ENCODE measurements at regions not wholly inside any gene's neighbourhood (a gene's known extent, or its start where the extent isn't known, plus 50 kb on each side); places are given as distances from the start of the nearest gene placed in this dataset.

DNA sequence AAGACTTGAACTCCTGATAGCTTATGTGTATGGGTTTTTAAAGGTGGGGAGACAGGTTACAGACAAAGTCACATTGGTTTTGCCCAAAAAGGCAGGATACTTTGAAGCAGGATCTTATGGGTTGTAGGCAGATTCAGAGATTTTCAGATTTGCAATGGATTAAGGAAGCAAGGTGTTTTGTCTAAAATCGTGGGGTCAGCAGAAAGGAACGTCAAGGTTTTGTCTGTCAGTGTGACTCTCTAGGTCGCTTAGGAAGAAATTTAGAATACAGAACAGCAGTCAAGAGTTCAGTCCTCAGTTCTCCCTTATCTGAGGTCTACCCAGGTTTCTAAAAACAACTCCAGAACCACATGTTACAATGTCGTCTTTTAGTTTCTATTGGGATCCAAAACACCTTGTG lies 361.0 kb downstream of the SQOR start:
- TF ChIP-seq NFYB (CRISPR knock-in tag; conservative IDR thresholded peaks at IDR 0.05; ENCODE audit: low read depth) (no peak), SMAD4 (CRISPR knock-in tag; IDR thresholded peaks at IDR 0.05) (no peak), MYBL2 (CRISPR knock-in tag; IDR thresholded peaks at IDR 0.05) (no peak)
- TF ChIP-seq, protein P1, sequence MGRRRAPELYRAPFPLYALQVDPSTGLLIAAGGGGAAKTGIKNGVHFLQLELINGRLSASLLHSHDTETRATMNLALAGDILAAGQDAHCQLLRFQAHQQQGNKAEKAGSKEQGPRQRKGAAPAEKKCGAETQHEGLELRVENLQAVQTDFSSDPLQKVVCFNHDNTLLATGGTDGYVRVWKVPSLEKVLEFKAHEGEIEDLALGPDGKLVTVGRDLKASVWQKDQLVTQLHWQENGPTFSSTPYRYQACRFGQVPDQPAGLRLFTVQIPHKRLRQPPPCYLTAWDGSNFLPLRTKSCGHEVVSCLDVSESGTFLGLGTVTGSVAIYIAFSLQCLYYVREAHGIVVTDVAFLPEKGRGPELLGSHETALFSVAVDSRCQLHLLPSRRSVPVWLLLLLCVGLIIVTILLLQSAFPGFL (CRISPR knock-in tag; IDR thresholded peaks at IDR 0.05; ENCODE audit: borderline replicate concordance) = no peak
- TF ChIP-seq, protein P2, sequence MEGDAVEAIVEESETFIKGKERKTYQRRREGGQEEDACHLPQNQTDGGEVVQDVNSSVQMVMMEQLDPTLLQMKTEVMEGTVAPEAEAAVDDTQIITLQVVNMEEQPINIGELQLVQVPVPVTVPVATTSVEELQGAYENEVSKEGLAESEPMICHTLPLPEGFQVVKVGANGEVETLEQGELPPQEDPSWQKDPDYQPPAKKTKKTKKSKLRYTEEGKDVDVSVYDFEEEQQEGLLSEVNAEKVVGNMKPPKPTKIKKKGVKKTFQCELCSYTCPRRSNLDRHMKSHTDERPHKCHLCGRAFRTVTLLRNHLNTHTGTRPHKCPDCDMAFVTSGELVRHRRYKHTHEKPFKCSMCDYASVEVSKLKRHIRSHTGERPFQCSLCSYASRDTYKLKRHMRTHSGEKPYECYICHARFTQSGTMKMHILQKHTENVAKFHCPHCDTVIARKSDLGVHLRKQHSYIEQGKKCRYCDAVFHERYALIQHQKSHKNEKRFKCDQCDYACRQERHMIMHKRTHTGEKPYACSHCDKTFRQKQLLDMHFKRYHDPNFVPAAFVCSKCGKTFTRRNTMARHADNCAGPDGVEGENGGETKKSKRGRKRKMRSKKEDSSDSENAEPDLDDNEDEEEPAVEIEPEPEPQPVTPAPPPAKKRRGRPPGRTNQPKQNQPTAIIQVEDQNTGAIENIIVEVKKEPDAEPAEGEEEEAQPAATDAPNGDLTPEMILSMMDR (IDR thresholded peaks at IDR 0.05) = no peak
- TF ChIP-seq, protein P3, sequence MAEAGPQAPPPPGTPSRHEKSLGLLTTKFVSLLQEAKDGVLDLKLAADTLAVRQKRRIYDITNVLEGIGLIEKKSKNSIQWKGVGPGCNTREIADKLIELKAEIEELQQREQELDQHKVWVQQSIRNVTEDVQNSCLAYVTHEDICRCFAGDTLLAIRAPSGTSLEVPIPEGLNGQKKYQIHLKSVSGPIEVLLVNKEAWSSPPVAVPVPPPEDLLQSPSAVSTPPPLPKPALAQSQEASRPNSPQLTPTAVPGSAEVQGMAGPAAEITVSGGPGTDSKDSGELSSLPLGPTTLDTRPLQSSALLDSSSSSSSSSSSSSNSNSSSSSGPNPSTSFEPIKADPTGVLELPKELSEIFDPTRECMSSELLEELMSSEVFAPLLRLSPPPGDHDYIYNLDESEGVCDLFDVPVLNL (CRISPR knock-in tag; IDR thresholded peaks at IDR 0.05; ENCODE audit: borderline replicate concordance, low read depth) = no peak

Measured in WTC11 (cell line).